Adrenal gland (tissue), 9 donors: ENCODE measurements at regions not wholly inside any gene's neighbourhood (a gene's known extent, or its start where the extent isn't known, plus 50 kb on each side); places are given as distances from the start of the nearest gene placed in this dataset.

Source experiments
- DNase-seq, 7 donors: peaks; one replicate each; pipeline ENCODE4 v3.0.0-alpha.2; 2019 to 2020
- H3K27ac ChIP-seq, 5 donors: fragments of 200-600 bp; sonication (generic) in 4 of 5; 1 replicate in 3 of 5; 2 replicates in 2 of 5; pipeline versions ENCODE4 v1.5.1 to v1.8.0; 2016 to 2020; ENCODE audit warnings: mild to moderate bottlenecking in 1 of 5
- H3K27me3 ChIP-seq: fragments of 200-600 bp; 2 replicates; pipeline ENCODE4 v1.8.0; 2021
- H3K36me3 ChIP-seq, 2 donors: fragments of 200-600 bp; replicated peaks in 1 of 2; 1 replicate in 1 of 2; 2 replicates in 1 of 2; pipeline versions ENCODE4 v1.5.1 to v1.8.0; 2018 to 2022
- H3K4me1 ChIP-seq, 2 donors: fragments of 200-600 bp; replicated peaks in 1 of 2; 1 replicate in 1 of 2; 2 replicates in 1 of 2; pipeline versions ENCODE4 v1.5.1 to v1.8.0; 2018 to 2021
- H3K4me3 ChIP-seq, 4 donors: fragments of 200-600 bp; sonication (generic) in 3 of 4; one replicate each; pipeline ENCODE4 v1.5.1; 2016 to 2018
- H3K9me3 ChIP-seq, 3 donors: fragments of 200-600 bp; sonication (generic) in 1 of 3; replicated peaks in 1 of 3; 1 replicate in 2 of 3; 2 replicates in 1 of 3; pipeline versions ENCODE4 v1.5.1 to v1.8.0; 2016 to 2021
- CTCF ChIP-seq, 6 experiments: fragments of 450-650 bp in 4 of 6; fragments of 200-600 bp in 2 of 6; sonication (generic) in 1 of 6; IDR thresholded peaks; 1 replicate in 5 of 6; 2 replicates in 1 of 6; pipeline versions ENCODE4 v1.5.1 to v1.8.0; 2016 to 2021; ENCODE audit warnings: antibody characterized with exemption in 6 of 6, mild to moderate bottlenecking in 2 of 6, moderate library complexity in 1 of 6
- POLR2A ChIP-seq, 2 donors: fragments of 450-650 bp; IDR thresholded peaks; one replicate each; pipeline ENCODE4 v1.6.1; 2017; ENCODE audit warnings: antibody characterized with exemption in 2 of 2, mild to moderate bottlenecking in 2 of 2, moderate library complexity in 1 of 2
- WGBS, 4 donors: extraction: QIAGEN DNeasy Blood & Tissue Kit in 2 of 4; methylation state at CpG; one replicate each; pipeline versions ENCODE4 v1.1.5 to v1.1.7; 2013 to 2017; 5-methylcytosine and 5-hydroxymethylcytosine counted together
- intact Hi-C, 2 donors: fragments of 100-400 bp; cut with DNase I; formaldehyde crosslinking; loops; one replicate each; pipeline versions ENCODE4 v1.14.1 to v1.15.0; 2022 to 2023
- donor health status: healthy with polysubstance abuse.
- donor health status: Bipolar disorder and iron deficiency.
- donor health status: DM: yes; HTN: yes; CAD: no.
- donor health status: DM: no; HTN: no; CAD: no.
- donor health status: DM: no; HTN: no; CAD: no.

DNA sequence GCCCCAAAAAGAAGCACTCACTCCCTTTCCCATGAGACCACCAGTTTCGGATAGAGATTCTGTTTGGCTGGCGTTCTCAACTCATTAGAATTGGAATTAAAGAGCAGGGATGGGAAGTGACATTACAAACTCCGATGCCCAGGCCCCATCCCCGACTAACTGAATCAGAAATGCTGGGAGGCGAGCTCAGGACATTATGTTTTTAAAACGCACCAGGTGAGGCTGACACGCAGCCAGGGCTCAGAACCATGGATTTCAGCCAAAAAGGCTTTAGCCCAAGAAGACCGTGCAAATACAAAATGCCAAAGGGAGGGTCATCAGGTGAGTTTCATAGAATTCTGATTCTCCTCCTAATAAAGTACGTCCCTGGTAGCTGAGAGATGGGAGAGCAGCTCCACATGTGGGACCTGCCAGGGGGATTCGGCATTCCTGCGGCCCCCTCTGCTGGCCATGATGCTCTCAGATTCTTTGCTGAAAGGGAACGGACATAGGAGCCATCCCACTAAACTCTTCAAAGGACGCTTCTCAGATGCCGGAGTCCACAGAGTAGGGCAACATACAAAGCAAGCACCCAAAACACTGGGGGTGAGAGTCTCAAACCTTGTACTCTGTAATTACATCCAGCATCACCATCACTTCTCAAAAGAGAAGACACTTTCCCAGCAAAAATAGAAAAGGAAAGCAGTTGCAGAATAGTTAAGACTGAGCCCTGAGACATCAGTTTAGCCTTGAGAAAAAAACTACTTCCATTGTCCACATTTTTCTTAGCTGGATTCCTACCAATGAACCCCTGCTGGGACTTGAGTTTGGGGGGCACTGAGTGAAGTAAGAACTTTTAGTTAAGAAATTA is 205.2 kb downstream of the BMP7 start:
- H3K27me3 ChIP-seq, result peaks cover 5% of the 10 kb centered on the region
- intact Hi-C loops, result no loop called here
- H3K9me3 ChIP-seq, result no peaks in the 10 kb centered on the region
- H3K4me1 ChIP-seq, result no peaks in the 10 kb centered on the region
- H3K27ac ChIP-seq, result no peak overlapping the region
- DNase-seq, result no peak
- no peak for TF ChIP-seq POLR2A (IDR thresholded peaks at IDR 0.05)
- no peak for TF ChIP-seq CTCF (IDR thresholded peaks at IDR 0.05)
- WGBS, 4 donors, result 35 to 45% (median 40%) methylated on average over 11 to 14 of the region's 14 CpGs
- no peaks in the 10 kb centered on the region for H3K36me3 ChIP-seq
- no peak overlapping the region for H3K4me3 ChIP-seq

GRCh38 chr20:57062241-57062640 is 204.2 kb downstream of the BMP7 start:
- Histone ChIP-seq H3K4me3 (no peak overlapping the region), H3K36me3 (no peaks in the 10 kb centered on the region), H3K4me1 (no peaks in the 10 kb centered on the region), H3K27me3 (peaks cover 5% of the 10 kb centered on the region), H3K9me3 (no peaks in the 10 kb centered on the region), H3K27ac (no peak overlapping the region)
- WGBS, 4 donors, result 56 to 80% (median 70%) methylated on average over 4 of the region's 4 CpGs
- no peak for TF ChIP-seq CTCF (IDR thresholded peaks at IDR 0.05)
- TF ChIP-seq POLR2A (IDR thresholded peaks at IDR 0.05), result no peak
- no peak for DNase-seq
- intact Hi-C loops, result no loop called here

DNA sequence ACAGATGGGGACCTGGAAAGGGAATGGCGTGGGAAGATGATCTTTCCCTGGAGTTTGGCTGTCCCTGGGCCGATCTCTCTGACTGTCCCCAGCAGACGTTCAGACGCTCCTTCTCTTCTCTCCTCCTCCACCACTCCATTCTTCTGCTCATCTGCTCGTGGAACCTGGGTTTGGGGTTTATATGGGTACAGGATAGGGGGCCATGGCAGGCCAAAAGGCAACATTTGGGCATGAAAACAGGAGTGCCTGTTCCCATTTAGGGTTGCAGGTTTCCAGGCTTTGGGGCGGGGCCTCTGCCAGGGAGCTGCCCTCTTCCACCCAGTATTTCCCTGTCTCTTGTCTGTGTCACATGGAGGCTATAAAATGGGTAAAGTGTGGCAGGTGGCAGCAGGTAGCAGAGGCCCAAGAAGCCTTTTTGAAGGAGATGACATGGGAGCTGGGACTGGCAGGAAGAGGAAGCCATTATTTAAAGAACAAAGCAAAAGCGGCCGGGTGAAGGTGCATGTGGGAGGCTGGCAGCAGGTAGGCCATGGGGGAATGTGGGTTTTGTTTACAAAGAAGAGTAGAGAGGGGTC is 203.7 kb downstream of the BMP7 start:
- no peaks in the 10 kb centered on the region for H3K4me1 ChIP-seq
- no peak overlapping the region for H3K27ac ChIP-seq
- intact Hi-C loops, result no loop called here
- peaks cover 5% of the 10 kb centered on the region for H3K27me3 ChIP-seq
- TF ChIP-seq CTCF (IDR thresholded peaks at IDR 0.05) (no peak), POLR2A (IDR thresholded peaks at IDR 0.05) (no peak)
- 68 to 82% (median 76%) methylated on average over 8 of the region's 8 CpGs for WGBS, 4 donors
- DNase-seq, result no peak
- no peak overlapping the region for H3K4me3 ChIP-seq
- H3K9me3 ChIP-seq, result no peaks in the 10 kb centered on the region
- no peaks in the 10 kb centered on the region for H3K36me3 ChIP-seq

- H3K27ac ChIP-seq, result no peak overlapping the region
- no peak overlapping the region for H3K4me3 ChIP-seq
- intact Hi-C loops, result no loop called here
- no peaks in the 10 kb centered on the region for H3K4me1 ChIP-seq
- no peak for DNase-seq
- TF ChIP-seq POLR2A (IDR thresholded peaks at IDR 0.05) (no peak), CTCF (IDR thresholded peaks at IDR 0.05) (no peak)
- WGBS, 4 donors, result 73 to 81% (median 80%) methylated on average over 5 of the region's 5 CpGs
- H3K9me3 ChIP-seq, result no peaks in the 10 kb centered on the region
- no peaks in the 10 kb centered on the region for H3K36me3 ChIP-seq
- H3K27me3 ChIP-seq, result peaks cover 4% of the 10 kb centered on the region
These were observed 201.6 kb downstream of the BMP7 start for GRCh38 chr20:57064836-57065235.
